ENCODE measurements at regions not wholly inside any gene's neighbourhood (a gene's known extent, or its start where the extent isn't known, plus 50 kb on each side); places are given as distances from the start of the nearest gene placed in this dataset.
"Not testable (repeated sequence)": the region's sequence is repeated elsewhere in the genome, so short reads cannot be mapped to it uniquely, and the experiment has no call there.

DNA sequence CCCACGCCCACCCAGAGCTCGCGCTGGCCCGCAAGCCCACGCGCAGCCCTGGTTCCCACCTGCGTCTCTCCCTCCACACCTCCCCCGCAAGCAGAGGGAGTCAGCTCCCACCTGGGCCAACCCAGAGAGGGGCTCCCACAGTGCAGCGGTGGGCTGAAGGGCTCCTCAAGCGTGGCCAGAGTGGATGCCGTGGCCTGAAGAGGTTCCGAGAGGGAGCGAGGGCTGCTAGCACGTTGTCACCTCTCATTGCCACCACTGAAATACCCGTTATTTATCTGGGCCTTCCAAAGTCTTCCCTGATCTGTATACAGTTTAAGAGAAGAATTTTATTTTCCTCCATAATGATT, 88.3 kb upstream of the MYLIP start:
- DNase-seq (ENCODE audit: low spot score), result no peak

DNA sequence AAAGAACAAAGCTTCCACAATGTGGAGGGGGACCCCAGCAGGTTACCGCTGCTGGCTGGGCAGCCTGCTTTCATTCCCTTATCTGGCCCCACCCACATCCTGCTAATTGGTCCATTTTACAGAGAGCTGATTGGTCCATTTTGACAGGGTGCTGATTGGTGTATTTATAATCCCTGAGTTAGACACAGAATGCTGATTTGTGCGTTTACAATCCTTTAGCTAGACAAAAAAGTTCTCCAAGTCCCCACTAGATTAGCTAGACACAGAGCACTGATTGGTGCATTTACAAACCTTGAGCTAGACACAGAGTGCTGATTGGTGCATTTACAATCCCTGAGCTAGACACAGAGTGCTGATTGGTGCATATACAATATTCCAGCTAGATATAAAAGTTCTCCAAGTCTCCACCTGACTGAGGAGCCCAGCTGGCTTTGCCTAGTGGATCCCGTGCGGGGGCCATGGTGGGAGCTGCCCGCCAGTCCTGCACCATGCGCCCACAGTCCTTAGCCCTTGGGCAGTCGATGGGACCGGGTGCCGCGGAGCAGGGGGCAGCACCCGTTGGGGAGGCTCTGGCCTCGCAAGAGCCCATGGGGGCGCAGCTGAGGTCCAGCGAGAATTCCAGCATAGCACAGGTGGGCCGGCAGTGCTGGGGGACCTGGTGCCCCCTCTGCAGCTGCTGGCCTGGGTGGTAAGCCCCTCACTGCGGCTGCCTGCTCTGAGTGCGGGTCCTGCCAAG, 88.8 kb upstream of the MYLIP start:
- not testable (repeated sequence) for DNase-seq (ENCODE audit: low spot score)

DNA sequence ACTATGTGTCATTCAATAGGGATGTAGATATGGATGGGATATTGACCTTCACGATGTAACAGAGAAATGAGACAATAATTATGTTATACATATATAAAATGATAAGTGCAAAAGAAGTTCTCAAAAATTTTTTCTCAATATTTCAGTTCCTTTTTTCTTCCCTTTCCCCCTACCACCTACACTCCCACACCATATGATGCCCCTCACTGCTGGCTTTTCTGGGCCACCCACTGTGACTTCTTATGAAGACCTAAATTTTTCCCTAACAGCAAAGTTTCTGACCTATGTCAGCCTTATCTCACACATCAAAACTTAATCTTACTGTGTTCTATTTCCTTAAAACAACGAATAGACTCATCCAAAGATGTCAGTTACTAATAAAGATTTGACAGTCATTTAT, 89.9 kb upstream of the MYLIP start:
- DNase-seq (ENCODE audit: low spot score), result no peak

DNA sequence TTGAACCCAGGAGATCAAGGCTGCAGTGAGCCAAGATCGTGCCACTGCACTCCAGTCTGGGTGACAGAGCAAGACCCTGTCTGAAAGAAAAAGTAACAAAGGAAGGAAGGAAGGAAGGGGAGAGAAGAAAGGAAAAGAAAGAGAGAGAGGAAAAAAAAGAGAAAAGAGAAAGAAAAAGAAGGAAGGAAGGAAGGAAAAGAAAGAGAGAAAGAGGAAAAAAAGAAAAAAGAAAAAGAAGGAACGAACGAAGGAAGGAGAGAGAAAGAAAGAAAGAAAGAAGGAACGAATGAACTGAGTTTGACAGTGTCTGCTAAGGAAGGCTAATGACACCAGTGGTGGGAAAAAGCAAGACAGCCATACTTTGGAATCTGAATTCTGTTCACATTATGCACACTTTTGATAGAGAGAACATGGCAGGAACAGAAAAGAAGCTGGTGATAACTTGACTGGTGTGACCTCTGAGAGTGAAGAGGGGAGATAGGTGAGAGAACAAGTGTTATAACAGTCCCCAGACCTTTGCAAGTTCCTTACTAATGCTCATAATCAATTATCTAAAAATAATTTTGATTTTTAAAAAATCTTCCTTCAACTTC, 93.3 kb upstream of the MYLIP start:
- DNase-seq (ENCODE audit: low spot score), result no peak

DNA sequence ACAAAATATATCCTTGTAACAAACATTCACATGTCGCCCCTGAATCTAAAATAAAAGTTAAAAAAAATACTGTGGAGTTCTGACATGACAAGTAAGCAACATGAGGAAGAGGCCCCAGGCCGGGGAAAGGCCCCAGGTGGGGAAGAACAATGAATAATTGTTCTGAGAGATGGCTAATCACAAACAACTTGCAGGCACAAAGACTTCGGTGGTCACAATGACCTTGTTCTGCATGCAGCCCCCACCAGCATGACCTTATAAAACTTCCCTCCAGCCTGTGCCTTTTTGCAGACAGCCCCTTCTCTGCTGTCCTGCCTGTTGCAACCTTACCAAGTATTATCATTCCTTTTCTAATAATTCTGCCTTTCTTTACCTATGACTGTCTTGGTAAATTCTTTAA, 95.7 kb upstream of the MYLIP start:
- no peak for DNase-seq (ENCODE audit: low spot score)

DNA sequence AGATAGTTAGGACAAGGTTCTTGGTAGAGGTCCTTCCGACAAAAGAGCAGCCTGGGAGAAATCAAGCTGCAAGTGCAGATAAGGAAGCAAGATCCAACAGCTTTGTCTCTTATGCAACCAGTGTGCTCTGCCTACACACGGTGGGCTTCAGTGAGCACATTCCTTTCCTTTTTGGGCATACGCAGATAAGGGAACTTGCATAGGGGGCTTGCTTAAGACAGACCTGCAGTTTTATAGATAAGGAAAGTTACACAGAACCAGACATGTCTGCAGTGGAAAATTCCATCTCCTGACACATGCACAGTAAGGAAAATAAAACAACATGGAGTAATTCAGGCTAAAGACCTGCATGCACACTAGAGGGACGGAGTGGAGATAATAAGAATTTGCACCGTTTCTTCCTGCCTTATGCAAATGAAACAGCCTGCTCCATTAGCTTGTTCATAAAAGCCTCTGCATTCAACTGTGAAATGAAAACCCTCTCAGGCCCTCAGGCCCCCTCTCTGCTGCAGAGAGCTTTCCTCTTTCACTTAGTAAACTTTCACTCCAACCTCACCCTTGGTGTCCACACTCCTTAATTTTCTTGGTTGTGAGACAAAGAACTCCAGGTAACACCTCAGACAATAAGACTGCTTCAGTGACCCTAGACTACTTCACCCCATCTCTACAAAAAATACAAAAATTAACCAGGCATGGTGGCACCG, 97.5 kb upstream of the MYLIP start:
- DNase-seq (ENCODE audit: low spot score), result no peak

DNA sequence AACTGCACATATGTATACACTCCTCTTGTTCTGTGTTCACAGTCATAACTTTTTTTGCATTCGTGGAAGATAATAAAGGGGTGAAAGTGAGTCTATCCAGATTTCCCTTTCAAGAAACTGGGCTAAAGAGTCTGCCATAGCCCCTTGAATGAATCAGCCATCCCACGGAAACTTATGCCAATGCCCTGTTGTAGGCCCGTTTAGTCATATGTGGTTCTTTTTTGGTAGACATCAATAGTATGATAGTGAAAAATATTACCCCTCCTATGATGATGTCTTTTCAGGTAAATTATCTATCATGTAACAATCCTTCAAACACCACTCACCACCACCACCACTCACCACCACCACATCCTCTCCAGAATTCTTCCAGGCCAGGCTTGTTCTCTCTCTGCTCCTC, 99.9 kb upstream of the MYLIP start:
- no peak for DNase-seq (ENCODE audit: low spot score)

DNA sequence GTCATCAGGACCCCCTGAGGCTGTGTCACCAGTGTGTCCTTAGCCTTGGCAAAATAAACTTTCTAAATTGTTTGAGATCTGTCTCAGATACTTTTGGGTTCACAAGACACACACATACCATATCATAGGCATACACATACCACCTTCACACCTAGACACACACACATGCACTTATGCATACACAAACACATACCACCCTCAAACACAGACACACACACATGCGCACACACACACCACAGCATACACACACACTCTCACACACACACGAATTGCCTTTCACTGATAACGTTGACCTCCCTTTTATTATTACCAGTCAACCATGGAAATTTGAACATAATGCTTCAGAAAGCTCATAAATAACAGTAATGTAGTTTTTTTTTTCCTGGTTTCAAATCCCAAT, 108.6 kb upstream of the MYLIP start:
- DNase-seq (ENCODE audit: low spot score), result no peak

DNA sequence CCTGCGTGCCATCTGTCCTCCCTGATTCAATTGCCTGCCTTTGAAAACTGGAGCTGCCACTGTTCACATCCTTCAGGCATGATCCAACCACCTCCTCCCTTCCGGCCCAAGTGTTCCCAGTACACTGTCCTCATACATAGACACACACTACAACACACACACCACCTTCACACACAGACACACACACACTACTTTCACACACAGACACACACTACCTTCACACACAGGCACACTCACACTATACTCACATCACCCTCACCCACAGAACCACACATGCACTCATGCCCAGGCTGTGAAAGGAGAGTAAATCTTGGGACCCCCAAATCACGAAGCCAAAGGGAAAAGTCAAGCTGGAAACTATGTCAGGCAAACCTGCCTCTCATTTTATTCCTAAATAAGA, 109.4 kb upstream of the MYLIP start:
- no peak for DNase-seq (ENCODE audit: low spot score)

DNA sequence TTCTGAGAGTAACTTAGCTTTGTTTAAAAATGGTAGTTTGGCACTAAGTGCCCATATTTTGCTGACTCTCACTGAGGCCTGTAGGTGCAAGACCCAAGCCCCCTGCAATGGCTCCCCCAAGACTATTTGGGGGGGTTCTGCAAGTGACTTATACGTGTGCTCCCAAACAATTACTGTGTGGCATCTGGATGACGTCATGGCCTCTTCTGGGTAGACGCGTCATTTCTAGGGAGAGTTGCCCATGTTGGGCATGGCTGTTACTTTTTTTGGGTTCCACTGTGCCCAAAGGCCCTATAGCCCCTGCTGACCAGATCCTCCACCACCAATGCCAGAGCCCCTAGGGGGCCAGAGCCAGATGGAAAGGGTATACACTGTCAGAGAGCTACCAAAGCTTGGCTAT, 110.3 kb upstream of the MYLIP start:
- no peak for DNase-seq (ENCODE audit: low spot score)

DNA sequence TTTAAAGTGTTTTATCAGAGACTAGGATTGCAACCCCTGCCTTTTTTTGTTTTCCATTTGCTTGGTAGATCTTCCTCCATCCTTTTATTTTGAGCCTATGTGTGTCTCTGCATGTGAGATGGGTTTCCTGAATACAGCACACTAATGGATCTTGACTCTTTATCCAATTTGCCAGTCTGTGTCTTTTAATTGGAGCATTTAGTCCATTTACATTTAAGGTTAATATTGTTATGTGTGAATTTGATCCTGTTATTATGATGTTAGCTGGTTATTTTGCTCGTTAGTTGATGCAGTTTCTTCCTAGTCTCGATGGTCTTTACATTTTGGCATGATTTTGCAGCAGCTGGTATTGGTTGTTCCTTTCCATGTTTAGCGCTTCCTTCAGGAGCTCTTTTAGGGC, 114.6 kb upstream of the MYLIP start:
- not testable (repeated sequence) for DNase-seq (ENCODE audit: low spot score)

DNA sequence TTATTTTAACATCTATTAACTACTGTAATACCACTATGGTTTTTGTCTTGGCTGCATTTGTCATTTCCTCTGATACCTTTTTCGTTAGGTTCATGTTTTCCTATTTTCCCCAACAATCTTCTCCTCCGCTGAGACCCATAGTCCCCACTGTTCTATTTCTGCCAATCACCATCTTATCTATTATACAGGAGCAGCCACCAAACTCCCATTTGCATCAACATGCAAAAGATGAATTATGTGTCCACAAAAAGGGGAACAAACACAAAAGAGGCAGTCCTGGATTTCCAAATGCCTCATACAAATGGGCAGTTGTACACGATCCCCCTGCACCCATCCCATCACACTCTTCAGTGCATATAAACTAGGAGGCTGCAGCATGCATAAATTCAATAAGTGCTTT, 121.7 kb upstream of the MYLIP start:
- no peak for DNase-seq (ENCODE audit: low spot score)

DNA sequence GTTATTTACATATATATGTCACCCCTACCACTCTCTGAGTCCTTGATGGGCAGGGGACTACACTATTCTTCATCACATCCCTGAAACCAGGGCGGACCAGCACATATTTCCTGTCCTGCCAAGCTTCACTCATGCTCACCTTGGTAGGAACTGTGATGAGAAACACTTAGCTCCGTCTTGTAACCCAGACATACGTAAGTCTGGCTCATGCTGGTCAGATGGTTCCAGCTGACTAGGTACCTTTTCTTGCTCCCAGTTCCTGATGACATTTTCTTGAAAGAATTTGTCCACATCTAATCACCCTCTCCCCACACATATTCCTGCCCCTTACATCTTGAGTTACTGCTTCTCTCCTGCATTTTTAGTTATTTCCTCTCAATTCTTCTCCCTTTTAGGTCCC, 122.2 kb upstream of the MYLIP start:
- DNase-seq (ENCODE audit: low spot score), result no peak

DNA sequence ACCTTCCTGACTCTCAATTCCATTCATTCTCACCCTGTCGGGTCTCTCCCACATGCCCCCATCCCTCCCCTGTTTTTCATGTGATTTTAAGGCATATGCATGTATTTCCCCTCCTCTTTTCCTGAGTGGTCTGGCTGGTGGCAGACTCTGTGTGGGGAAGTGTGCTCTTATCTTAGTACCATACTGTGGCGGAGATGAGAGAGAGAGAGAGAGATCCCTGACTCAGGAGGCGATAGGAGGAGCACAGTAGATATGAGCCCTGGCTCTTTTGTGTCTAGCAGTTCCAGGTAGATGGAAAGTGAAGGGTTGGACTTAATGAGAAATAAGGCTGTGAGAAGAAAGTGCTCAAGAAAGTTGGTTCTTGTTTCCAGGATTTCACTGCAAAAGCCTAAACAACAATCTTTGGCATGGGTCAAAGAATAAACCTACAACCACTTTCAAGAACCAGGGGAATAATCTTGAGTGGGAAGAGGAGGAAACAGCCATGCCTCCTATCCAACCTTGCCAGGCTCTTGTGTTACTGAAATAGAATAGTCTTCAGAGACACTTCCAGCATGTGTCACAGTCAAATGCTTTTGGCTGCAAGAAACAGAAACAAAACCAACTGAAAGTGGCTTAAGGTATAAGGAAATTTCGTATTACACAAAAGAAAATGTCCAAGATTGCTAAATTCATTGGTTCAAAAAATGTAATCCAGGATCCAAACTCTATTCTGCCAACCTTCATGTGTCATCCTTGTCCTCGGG, 123.8 kb upstream of the MYLIP start:
- no peak for DNase-seq (ENCODE audit: low spot score)

DNA sequence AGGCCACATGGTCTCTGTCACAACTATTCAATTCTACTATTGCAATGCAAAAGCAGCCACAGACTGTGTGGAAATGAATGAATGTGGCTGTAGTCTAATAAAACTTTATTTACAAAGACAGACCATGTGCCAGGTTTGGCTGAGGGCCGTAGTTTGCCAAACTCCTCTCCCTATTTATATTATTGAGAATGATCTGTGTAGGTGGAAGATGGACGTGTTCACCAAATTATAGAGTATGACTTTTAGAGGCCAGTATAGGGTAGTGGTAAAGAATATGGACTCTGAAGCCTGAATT, 125.7 kb upstream of the MYLIP start:
- DNase-seq (ENCODE audit: low spot score), result no peak

DNA sequence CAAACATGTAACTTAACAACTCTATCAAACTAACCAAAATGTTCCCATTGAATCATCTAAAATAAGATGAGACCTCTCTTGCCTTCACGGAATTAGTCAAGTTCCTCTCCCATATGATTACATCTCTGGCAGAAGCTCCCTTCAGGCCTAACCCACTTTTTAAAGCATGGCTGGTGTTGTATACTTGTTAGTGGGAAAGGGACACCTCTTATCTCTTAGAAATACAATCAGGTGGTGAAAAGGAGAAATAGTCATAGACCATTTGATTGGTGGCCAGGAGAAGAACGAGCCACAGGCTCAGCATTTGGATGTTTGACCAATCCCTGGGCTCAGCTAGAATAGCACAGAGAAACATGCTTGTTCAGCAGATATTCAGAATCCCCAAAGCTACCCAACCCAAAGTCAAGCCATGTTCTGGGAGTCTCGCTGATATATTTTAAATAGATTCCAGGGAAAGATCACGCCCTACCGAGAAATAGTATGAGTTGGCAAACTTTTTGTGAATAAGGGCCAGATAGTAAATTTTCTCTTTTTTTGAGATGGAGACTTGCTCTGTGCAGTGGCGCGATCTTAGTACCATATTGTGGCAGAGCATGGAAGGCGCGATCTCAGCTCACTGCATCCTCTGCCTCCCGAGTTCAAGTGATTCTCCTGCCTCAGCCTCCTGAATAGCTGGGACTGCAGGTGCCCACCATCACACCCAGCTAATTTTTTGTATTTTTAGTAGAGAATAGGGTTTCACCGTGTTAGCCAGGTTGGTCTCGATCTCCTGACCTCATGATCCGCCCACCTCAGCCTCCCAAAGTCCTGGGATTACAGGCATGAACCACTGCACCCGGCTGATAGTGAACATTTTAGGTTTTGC, 126.3 kb upstream of the MYLIP start:
- DNase-seq (ENCODE audit: low spot score), result no peak

DNA sequence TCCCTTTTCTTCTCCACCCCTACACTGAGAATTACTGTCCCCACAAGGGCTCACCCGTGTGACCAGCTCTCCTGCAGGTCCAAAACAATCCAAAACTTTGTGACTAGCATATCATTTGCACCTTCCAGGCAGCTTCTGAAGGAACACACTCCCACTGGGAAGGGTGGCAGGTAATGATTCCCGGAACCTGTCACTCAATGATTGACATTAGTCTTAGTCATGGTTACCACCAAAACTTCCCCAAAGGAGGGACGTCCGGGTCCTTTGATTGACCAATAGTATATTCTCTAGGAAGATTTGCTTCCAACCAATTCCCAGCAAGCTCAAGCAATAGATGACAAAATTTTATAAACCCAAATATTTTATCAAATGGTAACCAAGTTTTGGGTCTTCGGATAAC, 127.7 kb upstream of the MYLIP start:
- no peak for DNase-seq (ENCODE audit: low spot score)

DNA sequence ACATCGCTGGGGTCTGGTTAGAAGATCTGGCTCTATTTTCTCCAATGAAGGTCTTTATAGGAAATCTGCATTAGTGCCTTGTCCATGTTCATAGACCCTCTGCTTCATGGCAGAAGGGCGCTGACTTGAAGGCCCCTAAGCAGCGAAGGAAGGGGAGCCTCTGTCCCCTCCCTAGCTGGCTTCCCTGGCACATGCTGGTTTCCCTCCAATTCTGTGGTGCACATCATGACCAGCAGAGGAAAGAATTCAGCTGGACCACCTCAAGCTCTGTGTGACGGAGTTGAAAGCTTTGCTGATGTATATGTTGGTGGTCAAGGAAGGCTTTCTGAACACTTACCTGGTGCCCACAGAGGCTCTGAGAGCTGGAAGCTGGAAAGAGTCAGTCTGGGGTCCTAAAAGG, 129.7 kb upstream of the MYLIP start:
- no peak for DNase-seq (ENCODE audit: low spot score)

DNA sequence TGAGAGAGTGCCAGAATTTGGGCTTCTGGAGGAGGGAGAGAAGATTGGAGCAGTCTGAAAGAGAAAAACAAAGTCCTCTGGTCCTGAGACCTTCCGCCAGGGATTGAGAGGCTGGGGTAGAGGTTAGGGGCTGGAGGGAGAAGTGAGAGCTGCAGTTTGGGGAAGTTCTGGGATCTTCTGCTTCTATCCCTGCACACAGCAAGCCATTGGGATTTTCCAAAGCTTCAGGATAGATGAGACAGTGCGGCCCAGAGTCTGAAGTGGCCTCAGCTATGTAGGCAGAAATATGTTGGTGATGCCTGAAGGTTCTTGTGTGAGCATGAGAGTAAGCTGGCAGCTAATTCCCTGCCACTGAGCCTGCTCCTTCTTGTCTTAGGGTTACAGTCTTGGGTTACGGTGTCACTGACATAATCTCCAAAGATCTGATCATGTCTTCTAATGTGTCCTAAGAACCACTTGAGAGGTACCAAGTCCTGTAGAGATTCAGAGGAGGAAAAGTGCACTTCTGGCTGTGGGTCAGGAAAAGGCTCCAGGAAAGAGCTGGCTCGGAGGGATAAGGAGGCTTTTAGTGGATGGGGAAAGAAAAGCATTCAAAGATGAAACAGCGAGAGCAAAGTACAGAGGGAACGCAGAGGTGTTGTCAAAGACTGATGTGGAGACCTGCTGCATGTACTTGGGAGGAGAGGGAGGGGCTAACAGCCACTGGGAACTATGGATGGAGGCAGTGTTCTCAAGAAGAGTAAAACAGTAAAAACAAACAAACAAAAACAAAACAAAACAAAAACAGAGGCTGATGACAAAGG, 131.1 kb upstream of the MYLIP start:
- DNase-seq (ENCODE audit: low spot score), result no peak

DNA sequence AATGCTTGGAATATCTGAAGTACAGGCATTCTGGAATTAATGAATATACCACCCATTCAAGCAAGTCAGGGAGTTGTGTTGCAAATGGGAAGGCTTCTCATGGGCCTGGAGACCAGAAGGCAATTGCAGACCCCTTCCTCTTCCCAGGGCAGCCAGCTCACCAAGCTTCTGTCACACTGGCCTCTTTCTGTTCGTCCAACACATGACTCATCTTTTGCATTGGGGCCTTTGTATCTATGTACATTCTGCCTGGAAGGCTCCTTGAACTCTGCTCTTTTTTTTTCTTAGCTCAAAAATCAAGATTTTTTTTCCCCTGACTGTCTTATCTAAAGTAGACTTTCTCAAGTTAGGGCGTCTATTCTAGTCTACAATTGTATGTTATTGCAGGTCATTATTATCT, 132.9 kb upstream of the MYLIP start:
- peak; percentile 8 for DNase-seq (ENCODE audit: low spot score)

DNA sequence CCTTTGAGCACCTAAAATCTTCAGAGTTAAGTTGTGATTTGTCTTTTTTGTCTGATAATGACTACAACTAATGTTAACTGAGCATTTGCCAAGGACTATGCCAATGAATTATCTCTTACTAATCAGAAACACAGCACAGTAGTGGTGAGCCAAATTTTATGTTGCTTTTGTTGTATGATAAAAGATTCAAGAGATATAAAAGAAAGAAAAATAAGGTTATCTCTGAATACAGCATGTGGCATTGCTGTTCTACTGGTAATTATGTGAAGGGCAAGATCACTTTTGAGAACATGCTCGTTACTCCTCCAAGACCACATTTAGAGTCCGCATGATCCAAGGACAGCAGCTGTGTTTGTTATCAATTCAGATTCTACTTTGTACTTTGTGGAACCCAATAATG, 133.4 kb upstream of the MYLIP start:
- no peak for DNase-seq (ENCODE audit: low spot score)

All from AG08395 (cell line).